IMR-90 (cell line): ENCODE measurements at regions not wholly inside any gene's neighbourhood (a gene's known extent, or its start where the extent isn't known, plus 50 kb on each side); places are given as distances from the start of the nearest gene placed in this dataset.

Source experiments
- ATAC-seq: fragments of 200-7000 bp; cut with Tn5 transposase; 2 replicates; pipeline ENCODE4 v1.9.1; 2020; ENCODE audit warnings: low read depth, mild to moderate bottlenecking, moderate library complexity
- BruUV-seq: library from RNA; stranded (reverse); fragments of 400-500 nt; replicated peaks from 2 replicates; lab custom pipeline; 2021; lab: Mats Ljungman, UMichigan
- CTCF ChIA-PET: fragments of 300-600 bp; formaldehyde crosslinking; extraction: SDS; loops from one replicate; lab custom pipeline; 2021; ENCODE audit warnings: antibody characterized with exemption; lab: Yijun Ruan, JAX
- POLR2A ChIA-PET: fragments of 300-600 bp; sonication (Branson Sonifier 250); formaldehyde crosslinking; loops from one replicate; lab custom pipeline; 2022; ENCODE audit warnings: antibody characterized with exemption; ENCODE audit not compliant: unreplicated experiment; lab: Charles Lee
- DNase-seq: peaks from one replicate; pipeline ENCODE4 v3.0.0; 2013
- H2AFZ ChIP-seq: replicated peaks from 2 replicates; pipeline ENCODE3; 2013; ENCODE audit warnings: low read length, mild to moderate bottlenecking; ENCODE audit not compliant: poor library complexity
- H2AK5ac ChIP-seq: 2 replicates; pipeline ENCODE4 v1.6.1; 2013; ENCODE audit warnings: low read depth, low read length, inconsistent platforms
- H2AK9ac ChIP-seq: replicated peaks from 2 replicates; pipeline ENCODE3; 2013; ENCODE audit warnings: mild to moderate bottlenecking, low read depth, low read length, moderate library complexity; ENCODE audit not compliant: poor library complexity
- H2BK120ac ChIP-seq: 2 replicates; pipeline ENCODE4 v1.6.1; 2013; ENCODE audit warnings: low read depth, low read length, inconsistent platforms
- H2BK15ac ChIP-seq: 3 replicates; pipeline ENCODE4 v1.6.1; 2013; ENCODE audit warnings: low read depth, low read length, inconsistent platforms
- H2BK20ac ChIP-seq: 2 replicates; pipeline ENCODE4 v1.6.1; 2013; ENCODE audit warnings: low read depth, mild to moderate bottlenecking, inconsistent platforms, low read length, moderate library complexity
- H2BK5ac ChIP-seq: 2 replicates; pipeline ENCODE4 v1.6.1; 2013; ENCODE audit warnings: mild to moderate bottlenecking, low read depth, low read length, inconsistent platforms; ENCODE audit not compliant: poor library complexity, severe bottlenecking
- H3K14ac ChIP-seq: replicated peaks from 2 replicates; pipeline ENCODE4 v1.6.1; 2013; ENCODE audit warnings: low read depth, low read length, inconsistent platforms
- H3K18ac ChIP-seq: 2 replicates; pipeline ENCODE4 v1.6.1; 2013; ENCODE audit warnings: low read depth, low read length, control low read depth
- H3K23ac ChIP-seq: 2 replicates; pipeline ENCODE4 v1.6.1; 2013; ENCODE audit warnings: low read depth, low read length, inconsistent platforms
- H3K27ac ChIP-seq: 2 replicates; pipeline ENCODE4 v1.5.1; 2013; ENCODE audit warnings: mild to moderate bottlenecking, control low read depth, low read length; ENCODE audit not compliant: insufficient read depth
- H3K27me3 ChIP-seq: 2 replicates; pipeline ENCODE4 v1.6.1; 2013; ENCODE audit warnings: low read length; ENCODE audit not compliant: control insufficient read depth, insufficient read depth
- H3K36me3 ChIP-seq: 2 replicates; pipeline ENCODE4 v1.6.1; 2013; ENCODE audit warnings: low read length, mixed read lengths; ENCODE audit not compliant: control insufficient read depth, insufficient read depth
- H3K4ac ChIP-seq: 2 replicates; pipeline ENCODE4 v1.6.1; 2013; ENCODE audit warnings: low read depth, low read length, inconsistent platforms
- H3K4me1 ChIP-seq: 2 replicates; pipeline ENCODE4 v1.6.1; 2013; ENCODE audit warnings: low read length, mixed read lengths; ENCODE audit not compliant: control insufficient read depth, insufficient read depth
- H3K4me2 ChIP-seq: 2 replicates; pipeline ENCODE4 v1.6.1; 2013; ENCODE audit warnings: low read depth, mild to moderate bottlenecking, control low read depth, low read length, moderate library complexity
- H3K4me3 ChIP-seq: 2 replicates; pipeline ENCODE4 v1.5.1; 2013; ENCODE audit warnings: low read depth, mild to moderate bottlenecking, control low read depth, low read length, moderate library complexity; ENCODE audit not compliant: insufficient read depth
- H3K56ac ChIP-seq: 2 replicates; pipeline ENCODE4 v1.6.1; 2013; ENCODE audit warnings: low read length, inconsistent platforms; ENCODE audit not compliant: insufficient read depth; ENCODE audit errors: extremely low read depth
- H3K79me1 ChIP-seq, 2 experiments: 2 replicates each; pipeline ENCODE4 v1.6.1; 2013; ENCODE audit warnings: low read length in 2 of 2, inconsistent platforms in 1 of 2, low read depth in 1 of 2
- H3K9ac ChIP-seq: 2 replicates; pipeline ENCODE4 v1.6.1; 2013; ENCODE audit warnings: low read depth, low read length, control low read depth
- H3K9me1 ChIP-seq: 2 replicates; pipeline ENCODE4 v1.6.1; 2013; ENCODE audit warnings: low read length, inconsistent platforms; ENCODE audit not compliant: insufficient read depth
- H3K9me3 ChIP-seq: 2 replicates; pipeline ENCODE4 v1.6.1; 2013; ENCODE audit warnings: low read length; ENCODE audit not compliant: control insufficient read depth, insufficient read depth
- H4K20me1 ChIP-seq: 2 replicates; pipeline ENCODE4 v1.6.1; 2013; ENCODE audit warnings: low read length, inconsistent platforms; ENCODE audit not compliant: insufficient read depth
- H4K5ac ChIP-seq: 2 replicates; pipeline ENCODE4 v1.6.1; 2013; ENCODE audit warnings: mild to moderate bottlenecking, low read depth, low read length, control low read depth
- H4K8ac ChIP-seq, 2 experiments: 2 replicates each; pipeline ENCODE4 v1.6.1; 2013; ENCODE audit warnings: low read depth in 2 of 2, low read length in 2 of 2, control low read depth in 1 of 2, inconsistent platforms in 1 of 2
- H4K91ac ChIP-seq: 2 replicates; pipeline ENCODE4 v1.6.1; 2013; ENCODE audit warnings: low read depth, low read length, inconsistent platforms; ENCODE audit not compliant: insufficient read depth
- BHLHE40 ChIP-seq: fragments of 150-350 bp; IDR thresholded peaks from 2 replicates; pipeline ENCODE4 v1.6.1; 2016; ENCODE audit warnings: mild to moderate bottlenecking, low read depth, low read length
- CEBPB ChIP-seq: IDR thresholded peaks from 2 replicates; pipeline ENCODE4 v1.6.1; 2012; ENCODE audit warnings: low read depth, low read length, improper control_type of control experiment
- CHD1 ChIP-seq: IDR thresholded peaks from 2 replicates; pipeline ENCODE4 v1.6.1; 2012; ENCODE audit warnings: low read depth, low read length, improper control_type of control experiment
- FOS ChIP-seq: fragments of 150-350 bp; IDR thresholded peaks from 2 replicates; pipeline ENCODE4 v1.6.1; 2016; ENCODE audit warnings: low read depth, low read length
- MAFK ChIP-seq: IDR thresholded peaks from 2 replicates; pipeline ENCODE4 v1.6.1; 2012; ENCODE audit warnings: low read depth, low read length, improper control_type of control experiment
- MXI1 ChIP-seq: IDR thresholded peaks from 2 replicates; pipeline ENCODE4 v1.6.1; 2012; ENCODE audit warnings: low read depth, mild to moderate bottlenecking, low read length, moderate library complexity, borderline replicate concordance
- POLR2A ChIP-seq: IDR thresholded peaks from 2 replicates; pipeline ENCODE4 v1.6.1; 2012; ENCODE audit warnings: mild to moderate bottlenecking, low read depth, low read length
- RCOR1 ChIP-seq: IDR thresholded peaks from 2 replicates; pipeline ENCODE4 v1.6.1; 2012; ENCODE audit warnings: mild to moderate bottlenecking, low read length, improper control_type of control experiment; ENCODE audit not compliant: insufficient replicate concordance
- USF2 ChIP-seq: fragments of 150-350 bp; IDR thresholded peaks from 2 replicates; pipeline ENCODE4 v1.6.1; 2017; ENCODE audit warnings: mild to moderate bottlenecking, antibody characterized with exemption, low read length, low read depth
- WGBS, 2 experiments: methylation state at CpG; one replicate each; pipeline versions ENCODE4 v1.1.5 to v1.1.7; 2013; ENCODE audit warnings: missing lambda C conversion rate in 2 of 2; ENCODE audit not compliant: insufficient read length in 1 of 2; ENCODE audit errors: extremely low coverage in 2 of 2; 5-methylcytosine and 5-hydroxymethylcytosine counted together
- dilution Hi-C: fragments of 300-500 bp; cut with HindIII; formaldehyde crosslinking; loops from one replicate; pipeline ENCODE4 v1.14.3; 2018; ENCODE audit warnings: low sequenced_read_pairs; ENCODE audit not compliant: unreplicated experiment
- in situ Hi-C: fragments of 300-500 bp; cut with MboI; formaldehyde crosslinking; loops from 3 replicates; pipeline ENCODE4 v1.14.3; 2019; ENCODE audit warnings: low sequenced_read_pairs, inconsistent platforms, mixed read lengths
- intact Hi-C: fragments of 100-400 bp; cut with micrococcal nuclease; formaldehyde crosslinking; loops from 2 replicates; pipeline ENCODE4 v1.10.0; 2022

DNA sequence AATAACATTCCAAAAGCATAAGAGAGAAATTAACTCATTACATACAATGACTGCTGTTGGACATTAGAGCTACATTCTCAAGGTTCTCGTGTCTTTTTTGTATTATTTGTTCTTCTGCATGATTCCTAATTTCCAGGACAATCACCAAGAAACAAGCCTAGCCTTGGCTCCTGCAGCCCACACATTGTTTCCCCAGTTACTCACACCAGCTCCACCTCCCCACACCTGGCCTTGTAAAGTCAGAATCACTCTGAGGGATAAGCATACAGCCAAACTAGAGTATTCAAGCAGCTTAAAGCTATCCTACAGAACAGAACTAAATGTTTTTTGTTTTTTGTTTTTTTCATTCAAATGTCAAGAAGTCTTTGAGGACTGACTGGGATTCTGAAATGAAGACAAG is 189.2 kb downstream of the HINT1 start:
- no peak overlapping the region for H2BK15ac ChIP-seq
- WGBS, 2 experiments, result 0% methylated on average over 1 of the region's 1 CpG; no CpG with 5 or more reads in 1 of the 2 experiments
- H3K4me2 ChIP-seq, result no peak overlapping the region
- intact Hi-C loops (no loop called here), dilution Hi-C loops (no loop called here), in situ Hi-C loops (no loop called here)
- ChIA-PET POLR2A (no interaction called here), CTCF (no interaction called here)
- no peaks in the 10 kb centered on the region for H3K27me3 ChIP-seq
- no peak overlapping the region for H4K8ac ChIP-seq
- H3K14ac ChIP-seq, result no peak overlapping the region
- H4K5ac ChIP-seq, result no peak overlapping the region
- H3K9me1 ChIP-seq, result no peaks in the 10 kb centered on the region
- H2BK5ac ChIP-seq, result no peak overlapping the region
- no peak overlapping the region for H2BK20ac ChIP-seq
- H3K23ac ChIP-seq, result no peak overlapping the region
- no peak for TF ChIP-seq USF2
- no peak for TF ChIP-seq MXI1
- no peak for TF ChIP-seq MAFK
- no peak for TF ChIP-seq CEBPB
- TF ChIP-seq FOS, result no peak
- no peak for TF ChIP-seq BHLHE40
- no peak for TF ChIP-seq RCOR1
- TF ChIP-seq CHD1, result no peak
- no peak for TF ChIP-seq POLR2A
- H2AFZ ChIP-seq, result no peak overlapping the region
- no peak overlapping the region for H2BK120ac ChIP-seq
- BruUV-seq, result no TSS peak
- no peak overlapping the region for H3K27ac ChIP-seq
- no peaks in the 10 kb centered on the region for H4K20me1 ChIP-seq
- no peak for ATAC-seq
- H2AK5ac ChIP-seq, result no peak overlapping the region
- H3K4ac ChIP-seq, result no peak overlapping the region
- no peak overlapping the region for H3K56ac ChIP-seq
- no peak overlapping the region for H3K9ac ChIP-seq
- no peak overlapping the region for H4K91ac ChIP-seq
- no peak overlapping the region for H2AK9ac ChIP-seq
- no peaks in the 10 kb centered on the region for H3K79me1 ChIP-seq
- no peaks in the 10 kb centered on the region for H3K36me3 ChIP-seq
- no peak overlapping the region for H3K18ac ChIP-seq
- H3K4me3 ChIP-seq, result no peak overlapping the region
- H3K4me1 ChIP-seq, result no peaks in the 10 kb centered on the region
- no peak for DNase-seq
- peaks cover 2% of the 10 kb centered on the region for H3K9me3 ChIP-seq
